H1 (cell line): ENCODE measurements at regions not wholly inside any gene's neighbourhood (a gene's known extent, or its start where the extent isn't known, plus 50 kb on each side); places are given as distances from the start of the nearest gene placed in this dataset.

ENCODE experiments used
- SAP30 ChIP-seq: fragments of 300-600 bp; sonication (generic); IDR thresholded peaks from 2 replicates; pipeline ENCODE4 v1.7.1; 2012; ENCODE audit warnings: low read length, moderate library complexity, mild to moderate bottlenecking, inconsistent platforms; ENCODE audit not compliant: insufficient read depth, insufficient replicate concordance
- TBP ChIP-seq: IDR thresholded peaks from 2 replicates; pipeline ENCODE4 v1.6.1; 2011; ENCODE audit warnings: low read depth, low read length, improper control_type of control experiment
- USF2 ChIP-seq: IDR thresholded peaks from 2 replicates; pipeline ENCODE4 v1.6.1; 2011; ENCODE audit warnings: low read length, improper control_type of control experiment

GRCh38 chr6:88449770-88450169 is 283.6 kb upstream of the CNR1 start (continued):
- TF ChIP-seq USF2: no peak
- no peak for TF ChIP-seq SAP30
- TF ChIP-seq TBP: no peak
